ENCODE measurements at regions not wholly inside any gene's neighbourhood (a gene's known extent, or its start where the extent isn't known, plus 50 kb on each side); places are given as distances from the start of the nearest gene placed in this dataset.
"Not testable (repeated sequence)": the region's sequence is repeated elsewhere in the genome, so short reads cannot be mapped to it uniquely, and the experiment has no call there.

- Histone ChIP-seq H3K4me1 (ENCODE audit: control insufficient read depth, insufficient read depth, low read length) (peaks cover 3% of the 10 kb centered on the region), H3K9me3 (ENCODE audit: control insufficient read depth, insufficient read depth, low read length) (no peaks in the 10 kb centered on the region), H3K27me3 (ENCODE audit: control insufficient read depth, insufficient read depth, low read length) (no peaks in the 10 kb centered on the region), H3K36me3 (ENCODE audit: control insufficient read depth, insufficient read depth, low read length) (no peaks in the 10 kb centered on the region), H3K27ac (ENCODE audit: low read depth, low read length) (no peak overlapping the region), H3K4me3 (ENCODE audit: low read depth, low read length) (no peak overlapping the region)
- no peak for DNase-seq (ENCODE audit: low read depth in 4 of 6, low spot score in 6 of 6)
- WGBS (ENCODE audit: insufficient coverage), result 100% methylated on average over 3 of the region's 4 CpGs
These were observed 89.8 kb upstream of the PODXL start for GRCh38 chr7:131646203-131646602.

- Histone ChIP-seq H3K27ac (ENCODE audit: low read depth, low read length) (no peak overlapping the region), H3K4me3 (ENCODE audit: low read depth, low read length) (no peak overlapping the region), H3K4me1 (ENCODE audit: control insufficient read depth, insufficient read depth, low read length) (no peaks in the 10 kb centered on the region), H3K27me3 (ENCODE audit: control insufficient read depth, insufficient read depth, low read length) (no peaks in the 10 kb centered on the region), H3K9me3 (ENCODE audit: control insufficient read depth, insufficient read depth, low read length) (no peaks in the 10 kb centered on the region), H3K36me3 (ENCODE audit: control insufficient read depth, insufficient read depth, low read length) (no peaks in the 10 kb centered on the region)
- WGBS (ENCODE audit: insufficient coverage), result 74% methylated on average over 1 of the region's 3 CpGs
- DNase-seq (ENCODE audit: low read depth in 4 of 6, low spot score in 6 of 6), result no peak
These were observed 86.0 kb upstream of the PODXL start for GRCh38 chr7:131642429-131642828.

- DNase-seq (ENCODE audit: low read depth in 4 of 6, low spot score in 6 of 6), result no peak
- Histone ChIP-seq H3K4me1 (ENCODE audit: control insufficient read depth, insufficient read depth, low read length) (no peaks in the 10 kb centered on the region), H3K36me3 (ENCODE audit: control insufficient read depth, insufficient read depth, low read length) (no peaks in the 10 kb centered on the region), H3K4me3 (ENCODE audit: low read depth, low read length) (no peak overlapping the region), H3K27ac (ENCODE audit: low read depth, low read length) (no peak overlapping the region), H3K27me3 (ENCODE audit: control insufficient read depth, insufficient read depth, low read length) (no peaks in the 10 kb centered on the region), H3K9me3 (ENCODE audit: control insufficient read depth, insufficient read depth, low read length) (no peaks in the 10 kb centered on the region)
- WGBS (ENCODE audit: insufficient coverage), result 100% methylated on average over 2 of the region's 5 CpGs
These were observed 84.3 kb upstream of the PODXL start for GRCh38 chr7:131640686-131641085.

GRCh38 chr7:131638641-131639430, 82.4 kb upstream of the PODXL start:
- WGBS (ENCODE audit: insufficient coverage), result 83% methylated on average over 6 of the region's 10 CpGs
- H3K9me3 ChIP-seq (ENCODE audit: control insufficient read depth, insufficient read depth, low read length), result no peaks in the 10 kb centered on the region
- no peaks in the 10 kb centered on the region for H3K36me3 ChIP-seq (ENCODE audit: control insufficient read depth, insufficient read depth, low read length)
- no peak for DNase-seq (ENCODE audit: low read depth in 4 of 6, low spot score in 6 of 6)
- no peak overlapping the region for H3K27ac ChIP-seq (ENCODE audit: low read depth, low read length)
- H3K27me3 ChIP-seq (ENCODE audit: control insufficient read depth, insufficient read depth, low read length), result no peaks in the 10 kb centered on the region
- H3K4me3 ChIP-seq (ENCODE audit: low read depth, low read length), result no peak overlapping the region
- peaks cover 2% of the 10 kb centered on the region for H3K4me1 ChIP-seq (ENCODE audit: control insufficient read depth, insufficient read depth, low read length)

GRCh38 chr7:131637859-131638258, 81.4 kb upstream of the PODXL start:
- no peak for DNase-seq (ENCODE audit: low read depth in 4 of 6, low spot score in 6 of 6)
- 81% methylated on average over 7 of the region's 8 CpGs for WGBS (ENCODE audit: insufficient coverage)
- peaks cover 7% of the 10 kb centered on the region for H3K4me1 ChIP-seq (ENCODE audit: control insufficient read depth, insufficient read depth, low read length)
- no peaks in the 10 kb centered on the region for H3K9me3 ChIP-seq (ENCODE audit: control insufficient read depth, insufficient read depth, low read length)
- H3K27me3 ChIP-seq (ENCODE audit: control insufficient read depth, insufficient read depth, low read length), result no peaks in the 10 kb centered on the region
- no peaks in the 10 kb centered on the region for H3K36me3 ChIP-seq (ENCODE audit: control insufficient read depth, insufficient read depth, low read length)
- no peak overlapping the region for H3K4me3 ChIP-seq (ENCODE audit: low read depth, low read length)
- H3K27ac ChIP-seq (ENCODE audit: low read depth, low read length), result no peak overlapping the region

GRCh38 chr7:131636092-131636491, 79.7 kb upstream of the PODXL start:
- WGBS (ENCODE audit: insufficient coverage), result 70% methylated on average over 12 of the region's 13 CpGs
- Histone ChIP-seq H3K9me3 (ENCODE audit: control insufficient read depth, insufficient read depth, low read length) (no peaks in the 10 kb centered on the region), H3K27ac (ENCODE audit: low read depth, low read length) (no peak overlapping the region), H3K27me3 (ENCODE audit: control insufficient read depth, insufficient read depth, low read length) (no peaks in the 10 kb centered on the region), H3K4me3 (ENCODE audit: low read depth, low read length) (no peak overlapping the region), H3K36me3 (ENCODE audit: control insufficient read depth, insufficient read depth, low read length) (no peaks in the 10 kb centered on the region), H3K4me1 (ENCODE audit: control insufficient read depth, insufficient read depth, low read length) (peaks cover 7% of the 10 kb centered on the region)
- peak in 1 of 6 donors; percentile 41 for DNase-seq (ENCODE audit: low read depth in 4 of 6, low spot score in 6 of 6)

- DNase-seq (ENCODE audit: low read depth in 4 of 6, low spot score in 6 of 6); H3K9me3 ChIP-seq (ENCODE audit: control insufficient read depth, insufficient read depth, low read length); H3K27me3 ChIP-seq (ENCODE audit: control insufficient read depth, insufficient read depth, low read length); H3K4me3 ChIP-seq (ENCODE audit: low read depth, low read length); H3K36me3 ChIP-seq (ENCODE audit: control insufficient read depth, insufficient read depth, low read length); H3K27ac ChIP-seq (ENCODE audit: low read depth, low read length): not testable (repeated sequence)
- H3K4me1 ChIP-seq (ENCODE audit: control insufficient read depth, insufficient read depth, low read length), result peaks cover 13% of the 10 kb centered on the region
These were observed 77.8 kb upstream of the PODXL start for GRCh38 chr7:131634197-131634596.

- Histone ChIP-seq H3K27me3 (ENCODE audit: control insufficient read depth, insufficient read depth, low read length) (peaks cover 3% of the 10 kb centered on the region), H3K9me3 (ENCODE audit: control insufficient read depth, insufficient read depth, low read length) (no peaks in the 10 kb centered on the region), H3K4me1 (ENCODE audit: control insufficient read depth, insufficient read depth, low read length) (peaks cover 13% of the 10 kb centered on the region), H3K27ac (ENCODE audit: low read depth, low read length) (no peak overlapping the region), H3K36me3 (ENCODE audit: control insufficient read depth, insufficient read depth, low read length) (no peaks in the 10 kb centered on the region), H3K4me3 (ENCODE audit: low read depth, low read length) (no peak overlapping the region)
- no peak for DNase-seq (ENCODE audit: low read depth in 4 of 6, low spot score in 6 of 6)
- no CpG with 5 or more reads among the region's 7 CpGs for WGBS (ENCODE audit: insufficient coverage)
These were observed 77.0 kb upstream of the PODXL start for GRCh38 chr7:131633342-131633843.

DNA sequence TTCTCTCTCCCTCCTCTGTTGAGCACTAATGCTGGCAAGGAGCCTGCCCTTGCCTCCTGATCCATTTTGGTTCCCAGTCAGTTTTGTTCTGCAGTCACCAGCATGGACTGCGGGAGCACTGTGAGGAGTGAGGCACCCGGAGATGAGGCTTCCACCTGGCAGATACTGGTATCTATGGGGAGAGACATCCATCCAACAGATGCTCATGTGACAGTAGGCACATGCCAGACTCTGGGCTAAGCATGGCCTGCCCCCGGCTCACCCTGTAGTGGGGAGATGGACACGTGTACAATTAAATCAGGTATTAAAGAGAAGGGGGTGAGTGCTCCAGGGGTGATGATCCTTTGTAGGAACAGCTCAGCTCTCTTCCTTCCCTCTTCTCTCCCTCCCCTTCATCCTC, 74.0 kb upstream of the PODXL start:
- Histone ChIP-seq H3K27me3 (ENCODE audit: control insufficient read depth, insufficient read depth, low read length) (peaks cover 3% of the 10 kb centered on the region), H3K36me3 (ENCODE audit: control insufficient read depth, insufficient read depth, low read length) (no peaks in the 10 kb centered on the region), H3K9me3 (ENCODE audit: control insufficient read depth, insufficient read depth, low read length) (no peaks in the 10 kb centered on the region), H3K4me3 (ENCODE audit: low read depth, low read length) (no peak overlapping the region), H3K27ac (ENCODE audit: low read depth, low read length) (no peak overlapping the region), H3K4me1 (ENCODE audit: control insufficient read depth, insufficient read depth, low read length) (peaks cover 20% of the 10 kb centered on the region)
- 78% methylated on average over 2 of the region's 4 CpGs for WGBS (ENCODE audit: insufficient coverage)
- no peak for DNase-seq (ENCODE audit: low read depth in 4 of 6, low spot score in 6 of 6)

GRCh38 chr7:131629217-131629882, 72.9 kb upstream of the PODXL start:
- Histone ChIP-seq H3K36me3 (ENCODE audit: control insufficient read depth, insufficient read depth, low read length) (no peaks in the 10 kb centered on the region), H3K9me3 (ENCODE audit: control insufficient read depth, insufficient read depth, low read length) (no peaks in the 10 kb centered on the region), H3K4me3 (ENCODE audit: low read depth, low read length) (no peak overlapping the region), H3K27me3 (ENCODE audit: control insufficient read depth, insufficient read depth, low read length) (peaks cover 3% of the 10 kb centered on the region), H3K4me1 (ENCODE audit: control insufficient read depth, insufficient read depth, low read length) (peaks cover 20% of the 10 kb centered on the region), H3K27ac (ENCODE audit: low read depth, low read length) (no peak overlapping the region)
- WGBS (ENCODE audit: insufficient coverage), result 92% methylated on average over 10 of the region's 13 CpGs
- DNase-seq (ENCODE audit: low read depth in 4 of 6, low spot score in 6 of 6), result no peak

Data from spinal cord (tissue), 9 donors.